ENCODE measurements at regions not wholly inside any gene's neighbourhood (a gene's known extent, or its start where the extent isn't known, plus 50 kb on each side); places are given as distances from the start of the nearest gene placed in this dataset.
"Not testable (repeated sequence)": the region's sequence is repeated elsewhere in the genome, so short reads cannot be mapped to it uniquely, and the experiment has no call there.

GRCh38 chr6:19557191-19557590 lies 280.0 kb upstream of the ID4 start:
- H3K27me3 Mint-ChIP-seq, result no peaks in the 10 kb centered on the region
- no peaks in the 10 kb centered on the region for H3K36me3 Mint-ChIP-seq
- no peak for ATAC-seq (ENCODE audit: low read depth)
- no peak overlapping the region for H3K27ac Mint-ChIP-seq
- no peaks in the 10 kb centered on the region for H3K4me1 Mint-ChIP-seq
- no peak for DNase-seq
- POLR2A ChIA-PET, result no interaction called here
- peaks cover 2% of the 10 kb centered on the region for H3K9me3 Mint-ChIP-seq
- no peak overlapping the region for H3K4me3 Mint-ChIP-seq

- H3K9me3 Mint-ChIP-seq, result peaks cover 2% of the 10 kb centered on the region
- H3K4me3 Mint-ChIP-seq, result no peak overlapping the region
- DNase-seq (no peak), ATAC-seq (ENCODE audit: low read depth) (no peak)
- no peaks in the 10 kb centered on the region for H3K36me3 Mint-ChIP-seq
- H3K4me1 Mint-ChIP-seq, result no peaks in the 10 kb centered on the region
- H3K27me3 Mint-ChIP-seq, result no peaks in the 10 kb centered on the region
- H3K27ac Mint-ChIP-seq, result no peak overlapping the region
- POLR2A ChIA-PET, result no interaction called here
These were observed 279.0 kb upstream of the ID4 start for GRCh38 chr6:19558201-19558600.

GRCh38 chr6:19558934-19559333 lies 278.2 kb upstream of the ID4 start:
- no peak overlapping the region for H3K27ac Mint-ChIP-seq
- H3K27me3 Mint-ChIP-seq, result no peaks in the 10 kb centered on the region
- H3K9me3 Mint-ChIP-seq, result peaks cover 2% of the 10 kb centered on the region
- DNase-seq, result no peak
- H3K4me3 Mint-ChIP-seq, result no peak overlapping the region
- POLR2A ChIA-PET, result no interaction called here
- ATAC-seq (ENCODE audit: low read depth), result no peak
- H3K4me1 Mint-ChIP-seq, result no peaks in the 10 kb centered on the region
- no peaks in the 10 kb centered on the region for H3K36me3 Mint-ChIP-seq

GRCh38 chr6:19562468-19562867 lies 274.7 kb upstream of the ID4 start:
- Mint-ChIP-seq H3K27me3 (no peaks in the 10 kb centered on the region), H3K36me3 (no peaks in the 10 kb centered on the region), H3K27ac (no peak overlapping the region), H3K4me1 (no peaks in the 10 kb centered on the region), H3K9me3 (peaks cover 2% of the 10 kb centered on the region), H3K4me3 (no peak overlapping the region)
- POLR2A ChIA-PET, result no interaction called here
- ATAC-seq (ENCODE audit: low read depth) (no peak), DNase-seq (no peak)

GRCh38 chr6:19569563-19569962 lies 267.6 kb upstream of the ID4 start:
- ATAC-seq (ENCODE audit: low read depth), result no peak
- Mint-ChIP-seq H3K4me1 (no peaks in the 10 kb centered on the region), H3K9me3 (no peaks in the 10 kb centered on the region), H3K36me3 (no peaks in the 10 kb centered on the region), H3K4me3 (no peak overlapping the region), H3K27ac (no peak overlapping the region), H3K27me3 (no peaks in the 10 kb centered on the region)
- POLR2A ChIA-PET, result no interaction called here
- no peak for DNase-seq

- Mint-ChIP-seq H3K36me3 (no peaks in the 10 kb centered on the region), H3K27ac (no peak overlapping the region), H3K9me3 (no peaks in the 10 kb centered on the region), H3K4me3 (no peak overlapping the region), H3K27me3 (no peaks in the 10 kb centered on the region), H3K4me1 (no peaks in the 10 kb centered on the region)
- ATAC-seq (ENCODE audit: low read depth) (no peak), DNase-seq (no peak)
- POLR2A ChIA-PET, result no interaction called here
These were observed 266.0 kb upstream of the ID4 start for GRCh38 chr6:19571176-19571575.

GRCh38 chr6:19578481-19578880 lies 258.7 kb upstream of the ID4 start:
- Mint-ChIP-seq H3K27ac (no peak overlapping the region), H3K27me3 (no peaks in the 10 kb centered on the region), H3K4me1 (no peaks in the 10 kb centered on the region), H3K9me3 (peaks cover 4% of the 10 kb centered on the region), H3K4me3 (no peak overlapping the region), H3K36me3 (no peaks in the 10 kb centered on the region)
- POLR2A ChIA-PET, result no interaction called here
- DNase-seq (no peak), ATAC-seq (ENCODE audit: low read depth) (no peak)

- H3K4me1 Mint-ChIP-seq; ATAC-seq (ENCODE audit: low read depth); H3K27ac Mint-ChIP-seq; H3K9me3 Mint-ChIP-seq; DNase-seq; H3K4me3 Mint-ChIP-seq; H3K27me3 Mint-ChIP-seq; H3K36me3 Mint-ChIP-seq; POLR2A ChIA-PET: not testable (repeated sequence)
These were observed 253.0 kb upstream of the ID4 start for GRCh38 chr6:19584207-19584606.

GRCh38 chr6:19587238-19587942 lies 249.8 kb upstream of the ID4 start:
- Mint-ChIP-seq H3K27me3 (no peaks in the 10 kb centered on the region), H3K9me3 (peaks cover 3% of the 10 kb centered on the region), H3K27ac (no peak overlapping the region), H3K4me3 (no peak overlapping the region), H3K4me1 (no peaks in the 10 kb centered on the region), H3K36me3 (no peaks in the 10 kb centered on the region)
- POLR2A ChIA-PET, result no interaction called here
- ATAC-seq (ENCODE audit: low read depth), result no peak
- DNase-seq, result no peak

GRCh38 chr6:19590501-19591131 lies 246.6 kb upstream of the ID4 start:
- POLR2A ChIA-PET, result no interaction called here
- ATAC-seq (ENCODE audit: low read depth) (no peak), DNase-seq (no peak)
- no peaks in the 10 kb centered on the region for H3K36me3 Mint-ChIP-seq
- H3K4me3 Mint-ChIP-seq, result no peak overlapping the region
- H3K4me1 Mint-ChIP-seq, result no peaks in the 10 kb centered on the region
- no peak overlapping the region for H3K27ac Mint-ChIP-seq
- no peaks in the 10 kb centered on the region for H3K27me3 Mint-ChIP-seq
- H3K9me3 Mint-ChIP-seq, result no peaks in the 10 kb centered on the region

- POLR2A ChIA-PET, result no interaction called here
- Mint-ChIP-seq H3K27me3 (no peaks in the 10 kb centered on the region), H3K27ac (no peak overlapping the region), H3K36me3 (no peaks in the 10 kb centered on the region), H3K4me3 (no peak overlapping the region), H3K9me3 (no peaks in the 10 kb centered on the region), H3K4me1 (no peaks in the 10 kb centered on the region)
- no peak for DNase-seq
- no peak for ATAC-seq (ENCODE audit: low read depth)
These were observed 239.3 kb upstream of the ID4 start for GRCh38 chr6:19597809-19598320.

GRCh38 chr6:19599796-19600464 lies 237.2 kb upstream of the ID4 start:
- DNase-seq (no peak), ATAC-seq (ENCODE audit: low read depth) (no peak)
- H3K27ac Mint-ChIP-seq, result no peak overlapping the region
- H3K4me1 Mint-ChIP-seq, result no peaks in the 10 kb centered on the region
- no peaks in the 10 kb centered on the region for H3K36me3 Mint-ChIP-seq
- POLR2A ChIA-PET, result no interaction called here
- H3K27me3 Mint-ChIP-seq, result no peaks in the 10 kb centered on the region
- no peaks in the 10 kb centered on the region for H3K9me3 Mint-ChIP-seq
- no peak overlapping the region for H3K4me3 Mint-ChIP-seq

- H3K27ac Mint-ChIP-seq, result no peak overlapping the region
- no peak overlapping the region for H3K4me3 Mint-ChIP-seq
- no peak for ATAC-seq (ENCODE audit: low read depth)
- no peaks in the 10 kb centered on the region for H3K36me3 Mint-ChIP-seq
- H3K4me1 Mint-ChIP-seq, result no peaks in the 10 kb centered on the region
- H3K27me3 Mint-ChIP-seq, result no peaks in the 10 kb centered on the region
- POLR2A ChIA-PET, result no interaction called here
- H3K9me3 Mint-ChIP-seq, result no peaks in the 10 kb centered on the region
- DNase-seq, result no peak
These were observed 234.6 kb upstream of the ID4 start for GRCh38 chr6:19602434-19603013.

GRCh38 chr6:19603721-19604120 lies 233.4 kb upstream of the ID4 start:
- H3K4me3 Mint-ChIP-seq, result no peak overlapping the region
- no peaks in the 10 kb centered on the region for H3K27me3 Mint-ChIP-seq
- DNase-seq (no peak), ATAC-seq (ENCODE audit: low read depth) (no peak)
- H3K27ac Mint-ChIP-seq, result no peak overlapping the region
- POLR2A ChIA-PET, result no interaction called here
- no peaks in the 10 kb centered on the region for H3K4me1 Mint-ChIP-seq
- no peaks in the 10 kb centered on the region for H3K36me3 Mint-ChIP-seq
- H3K9me3 Mint-ChIP-seq, result no peaks in the 10 kb centered on the region

All from activated naive CD8-positive, alpha-beta T cell treated with anti-CD3 and anti-CD28 coated beads, Interleukin-2, amount 10 ng/mL, durations not matched to agents 7 days and 5 days (primary cell).